ENCODE measurements at regions not wholly inside any gene's neighbourhood (a gene's known extent, or its start where the extent isn't known, plus 50 kb on each side); places are given as distances from the start of the nearest gene placed in this dataset.
"Not testable (repeated sequence)": the region's sequence is repeated elsewhere in the genome, so short reads cannot be mapped to it uniquely, and the experiment has no call there.

GRCh38 chr1:60942896-60943638 is 139.3 kb upstream of the NFIA start:
- no peaks in the 10 kb centered on the region for H3K9me3 ChIP-seq
- H3K4me1 ChIP-seq = no peaks in the 10 kb centered on the region
- no peak for DNase-seq
- H3K36me3 ChIP-seq = no peaks in the 10 kb centered on the region
- H3K27ac ChIP-seq = no peak overlapping the region
- intact Hi-C loops (cut with DNase I) = no loop called here
- TF ChIP-seq CTCF (IDR thresholded peaks at IDR 0.05) = no peak
- no peaks in the 10 kb centered on the region for H3K27me3 ChIP-seq
- no peak overlapping the region for H3K4me3 ChIP-seq
- no peak for ATAC-seq

GRCh38 chr1:60942291-60942690 is 140.1 kb upstream of the NFIA start:
- DNase-seq (no peak), ATAC-seq (peak; percentile 26)
- Histone ChIP-seq H3K9me3 (no peaks in the 10 kb centered on the region), H3K36me3 (no peaks in the 10 kb centered on the region), H3K4me1 (no peaks in the 10 kb centered on the region), H3K27me3 (no peaks in the 10 kb centered on the region), H3K4me3 (no peak overlapping the region), H3K27ac (no peak overlapping the region)
- no peak for TF ChIP-seq CTCF (IDR thresholded peaks at IDR 0.05)
- intact Hi-C loops (cut with DNase I) = no loop called here

GRCh38 chr1:60940685-60941084 is 141.7 kb upstream of the NFIA start:
- intact Hi-C loops (cut with DNase I); H3K4me1 ChIP-seq; H3K27me3 ChIP-seq; H3K36me3 ChIP-seq; H3K27ac ChIP-seq; DNase-seq; H3K9me3 ChIP-seq; ATAC-seq; H3K4me3 ChIP-seq: not testable (repeated sequence)

- no peaks in the 10 kb centered on the region for H3K9me3 ChIP-seq
Observed at GRCh38 chr1:60937720-60938119, 144.6 kb upstream of the NFIA start.

GRCh38 chr1:60936591-60937342 is 145.6 kb upstream of the NFIA start:
- intact Hi-C loops (cut with DNase I) = no loop called here
- Histone ChIP-seq H3K9me3 (no peaks in the 10 kb centered on the region), H3K36me3 (no peaks in the 10 kb centered on the region), H3K4me1 (no peaks in the 10 kb centered on the region), H3K4me3 (no peak overlapping the region), H3K27me3 (no peaks in the 10 kb centered on the region), H3K27ac (no peak overlapping the region)
- DNase-seq = no peak
- no peak for TF ChIP-seq CTCF (IDR thresholded peaks at IDR 0.05)
- no peak for ATAC-seq

More at GRCh38 chr1:60937720-60938119, 144.6 kb upstream of the NFIA start:
- H3K27me3 ChIP-seq = no peaks in the 10 kb centered on the region
- no peak for ATAC-seq
- no peak for DNase-seq
- no peaks in the 10 kb centered on the region for H3K36me3 ChIP-seq
- H3K4me1 ChIP-seq = no peaks in the 10 kb centered on the region
- TF ChIP-seq CTCF (IDR thresholded peaks at IDR 0.05) = no peak
- H3K4me3 ChIP-seq = no peak overlapping the region
- no peak overlapping the region for H3K27ac ChIP-seq
- intact Hi-C loops (cut with DNase I) = no loop called here

Measured in left lung (tissue), 4 donors.